Testis (tissue), 2 donors: ENCODE measurements at regions not wholly inside any gene's neighbourhood (a gene's known extent, or its start where the extent isn't known, plus 50 kb on each side); places are given as distances from the start of the nearest gene placed in this dataset.

Source experiments
- POLR2A ChIP-seq: fragments of 450-650 bp; IDR thresholded peaks from one replicate; pipeline ENCODE4 v1.6.1; 2017; ENCODE audit warnings: antibody characterized with exemption, mild to moderate bottlenecking, moderate library complexity
- TF ChIP-seq, protein P1 (sequence below), 3 experiments: fragments of 450-650 bp in 2 of 3; fragments of 200-600 bp in 1 of 3; sonication (generic) in 1 of 3; IDR thresholded peaks; one replicate each; pipeline ENCODE4 v1.5.1; 2016 to 2019; ENCODE audit warnings: antibody characterized with exemption in 3 of 3, mild to moderate bottlenecking in 2 of 3, moderate library complexity in 1 of 3

DNA sequence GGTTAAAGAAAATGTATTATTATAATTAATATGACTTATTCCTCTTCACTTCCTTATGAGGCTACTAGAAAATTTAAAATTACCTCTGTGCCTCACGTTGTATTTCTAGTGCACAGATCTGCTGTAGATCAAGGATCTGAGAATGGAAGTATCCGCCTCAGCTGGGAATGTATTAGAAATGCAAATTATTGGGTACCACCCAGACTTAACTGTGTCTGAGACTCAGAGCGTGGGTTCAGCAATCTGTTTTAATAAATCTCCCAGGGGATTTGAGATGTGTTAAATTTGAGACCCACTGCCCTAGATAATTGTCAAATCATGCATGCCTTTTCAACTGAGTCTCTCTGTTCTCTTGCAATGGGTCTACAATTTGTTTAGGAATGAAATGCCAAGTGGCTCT lies 658.0 kb upstream of the NOX3 start:
- TF ChIP-seq, protein P1, sequence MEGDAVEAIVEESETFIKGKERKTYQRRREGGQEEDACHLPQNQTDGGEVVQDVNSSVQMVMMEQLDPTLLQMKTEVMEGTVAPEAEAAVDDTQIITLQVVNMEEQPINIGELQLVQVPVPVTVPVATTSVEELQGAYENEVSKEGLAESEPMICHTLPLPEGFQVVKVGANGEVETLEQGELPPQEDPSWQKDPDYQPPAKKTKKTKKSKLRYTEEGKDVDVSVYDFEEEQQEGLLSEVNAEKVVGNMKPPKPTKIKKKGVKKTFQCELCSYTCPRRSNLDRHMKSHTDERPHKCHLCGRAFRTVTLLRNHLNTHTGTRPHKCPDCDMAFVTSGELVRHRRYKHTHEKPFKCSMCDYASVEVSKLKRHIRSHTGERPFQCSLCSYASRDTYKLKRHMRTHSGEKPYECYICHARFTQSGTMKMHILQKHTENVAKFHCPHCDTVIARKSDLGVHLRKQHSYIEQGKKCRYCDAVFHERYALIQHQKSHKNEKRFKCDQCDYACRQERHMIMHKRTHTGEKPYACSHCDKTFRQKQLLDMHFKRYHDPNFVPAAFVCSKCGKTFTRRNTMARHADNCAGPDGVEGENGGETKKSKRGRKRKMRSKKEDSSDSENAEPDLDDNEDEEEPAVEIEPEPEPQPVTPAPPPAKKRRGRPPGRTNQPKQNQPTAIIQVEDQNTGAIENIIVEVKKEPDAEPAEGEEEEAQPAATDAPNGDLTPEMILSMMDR (IDR thresholded peaks at IDR 0.05): no peak
- no peak for TF ChIP-seq POLR2A
